Brain microvascular endothelial cell (primary cell): ENCODE measurements at regions not wholly inside any gene's neighbourhood (a gene's known extent, or its start where the extent isn't known, plus 50 kb on each side); places are given as distances from the start of the nearest gene placed in this dataset.

Experiments
- DNase-seq: peaks from one replicate; pipeline ENCODE4 v3.0.0-alpha.2; 2020
- H3K27ac ChIP-seq: fragments of 250-450 bp; sonication (Bioruptor Pico); 2 replicates; pipeline ENCODE4 v1.5.1; 2020; ENCODE audit warnings: mild to moderate bottlenecking, moderate library complexity
- H3K27me3 ChIP-seq: fragments of 250-450 bp; sonication (Bioruptor Pico); replicated peaks from 2 replicates; pipeline ENCODE4 v1.5.1; 2020; ENCODE audit warnings: mild to moderate bottlenecking
- H3K36me3 ChIP-seq: fragments of 250-450 bp; sonication (Bioruptor Pico); replicated peaks from 2 replicates; pipeline ENCODE4 v1.5.1; 2020; ENCODE audit warnings: mild to moderate bottlenecking
- H3K4me3 ChIP-seq: 2 replicates; pipeline ENCODE4 v1.5.1; 2011; ENCODE audit warnings: low read depth, mild to moderate bottlenecking, control low read depth, low read length, moderate library complexity
- in situ Hi-C: cut with HindIII; loops from 2 replicates; pipeline ENCODE4 v1.10.0; 2017; ENCODE audit warnings: low sequenced_read_pairs, low pct_ligation_motif_present
- TF ChIP-seq, protein P1 (sequence below): IDR thresholded peaks from 2 replicates; pipeline ENCODE4 v1.5.1; 2011; ENCODE audit warnings: low read depth, mild to moderate bottlenecking, moderate library complexity, low read length, control low read depth, inconsistent platforms; ENCODE audit errors: missing control alignments

DNA sequence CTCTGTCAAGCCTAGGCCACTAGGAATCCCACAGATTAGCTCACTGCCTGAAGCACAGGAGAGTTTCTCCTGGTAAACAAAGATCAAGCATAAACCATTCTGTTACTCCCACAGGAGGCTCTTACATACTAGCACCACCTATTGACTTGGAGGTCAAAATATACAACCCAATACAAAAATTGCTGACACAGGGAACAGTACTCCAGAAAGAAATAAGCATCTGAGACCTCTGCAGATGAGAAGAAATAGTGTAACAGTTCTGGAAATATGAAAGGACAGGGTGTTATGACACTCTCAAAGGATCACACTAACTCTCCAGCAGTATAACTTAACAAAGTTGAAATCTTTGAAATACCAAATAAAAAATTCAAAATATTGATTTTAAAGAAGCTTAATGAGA lies 269.6 kb upstream of the ARRDC3 start:
- in situ Hi-C loops: no loop called here
- TF ChIP-seq, protein P1, sequence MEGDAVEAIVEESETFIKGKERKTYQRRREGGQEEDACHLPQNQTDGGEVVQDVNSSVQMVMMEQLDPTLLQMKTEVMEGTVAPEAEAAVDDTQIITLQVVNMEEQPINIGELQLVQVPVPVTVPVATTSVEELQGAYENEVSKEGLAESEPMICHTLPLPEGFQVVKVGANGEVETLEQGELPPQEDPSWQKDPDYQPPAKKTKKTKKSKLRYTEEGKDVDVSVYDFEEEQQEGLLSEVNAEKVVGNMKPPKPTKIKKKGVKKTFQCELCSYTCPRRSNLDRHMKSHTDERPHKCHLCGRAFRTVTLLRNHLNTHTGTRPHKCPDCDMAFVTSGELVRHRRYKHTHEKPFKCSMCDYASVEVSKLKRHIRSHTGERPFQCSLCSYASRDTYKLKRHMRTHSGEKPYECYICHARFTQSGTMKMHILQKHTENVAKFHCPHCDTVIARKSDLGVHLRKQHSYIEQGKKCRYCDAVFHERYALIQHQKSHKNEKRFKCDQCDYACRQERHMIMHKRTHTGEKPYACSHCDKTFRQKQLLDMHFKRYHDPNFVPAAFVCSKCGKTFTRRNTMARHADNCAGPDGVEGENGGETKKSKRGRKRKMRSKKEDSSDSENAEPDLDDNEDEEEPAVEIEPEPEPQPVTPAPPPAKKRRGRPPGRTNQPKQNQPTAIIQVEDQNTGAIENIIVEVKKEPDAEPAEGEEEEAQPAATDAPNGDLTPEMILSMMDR: no peak
- H3K27ac ChIP-seq: no peak overlapping the region
- no peaks in the 10 kb centered on the region for H3K27me3 ChIP-seq
- no peaks in the 10 kb centered on the region for H3K36me3 ChIP-seq
- H3K4me3 ChIP-seq: no peak overlapping the region
- no peak for DNase-seq

- Histone ChIP-seq H3K27me3 (no peaks in the 10 kb centered on the region), H3K36me3 (no peaks in the 10 kb centered on the region), H3K4me3 (no peak overlapping the region), H3K27ac (no peak overlapping the region)
- in situ Hi-C loops: no loop called here
- no peak for DNase-seq
- TF ChIP-seq, protein P1: no peak
These were observed 268.6 kb upstream of the ARRDC3 start for GRCh38 chr5:91651704-91652103.

GRCh38 chr5:91645347-91645746 lies 262.2 kb upstream of the ARRDC3 start:
- in situ Hi-C loops: no loop called here
- Histone ChIP-seq H3K27ac (no peak overlapping the region), H3K36me3 (no peaks in the 10 kb centered on the region), H3K4me3 (no peak overlapping the region), H3K27me3 (no peaks in the 10 kb centered on the region)
- TF ChIP-seq, protein P1: no peak
- no peak for DNase-seq

GRCh38 chr5:91643797-91644196 lies 260.7 kb upstream of the ARRDC3 start:
- in situ Hi-C loops: no loop called here
- no peaks in the 10 kb centered on the region for H3K36me3 ChIP-seq
- H3K4me3 ChIP-seq: no peak overlapping the region
- no peak overlapping the region for H3K27ac ChIP-seq
- TF ChIP-seq, protein P1: no peak
- H3K27me3 ChIP-seq: no peaks in the 10 kb centered on the region
- peak; percentile 27 for DNase-seq

- DNase-seq: no peak
These were observed 259.5 kb upstream of the ARRDC3 start for GRCh38 chr5:91642581-91642980.

More at GRCh38 chr5:91642581-91642980, 259.5 kb upstream of the ARRDC3 start:
- Histone ChIP-seq H3K27me3 (no peaks in the 10 kb centered on the region), H3K4me3 (no peak overlapping the region), H3K27ac (no peak overlapping the region), H3K36me3 (no peaks in the 10 kb centered on the region)
- in situ Hi-C loops: no loop called here
- TF ChIP-seq, protein P1: no peak
